ENCODE measurements at regions not wholly inside any gene's neighbourhood (a gene's known extent, or its start where the extent isn't known, plus 50 kb on each side); places are given as distances from the start of the nearest gene placed in this dataset.

DNA sequence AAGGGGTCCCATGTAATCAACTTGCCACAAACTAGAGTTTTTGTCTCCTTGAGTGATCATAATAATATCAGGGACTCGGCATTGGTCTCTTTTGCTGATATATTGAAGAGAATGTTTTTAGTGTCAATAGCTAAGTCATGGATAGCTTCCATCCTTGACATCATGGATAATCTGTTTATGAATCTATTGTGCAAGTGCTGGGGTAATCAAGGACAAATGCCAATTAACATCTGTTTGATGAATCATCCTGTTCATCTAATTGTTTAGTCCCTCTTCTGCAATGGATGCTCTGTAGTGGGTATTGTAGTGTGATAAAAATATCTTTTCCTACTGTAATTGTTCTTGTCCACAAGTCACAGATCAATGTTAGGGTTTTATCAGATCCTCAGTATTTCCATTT is 607.5 kb upstream of the SEMA6A start:
- TF ChIP-seq, protein P1, sequence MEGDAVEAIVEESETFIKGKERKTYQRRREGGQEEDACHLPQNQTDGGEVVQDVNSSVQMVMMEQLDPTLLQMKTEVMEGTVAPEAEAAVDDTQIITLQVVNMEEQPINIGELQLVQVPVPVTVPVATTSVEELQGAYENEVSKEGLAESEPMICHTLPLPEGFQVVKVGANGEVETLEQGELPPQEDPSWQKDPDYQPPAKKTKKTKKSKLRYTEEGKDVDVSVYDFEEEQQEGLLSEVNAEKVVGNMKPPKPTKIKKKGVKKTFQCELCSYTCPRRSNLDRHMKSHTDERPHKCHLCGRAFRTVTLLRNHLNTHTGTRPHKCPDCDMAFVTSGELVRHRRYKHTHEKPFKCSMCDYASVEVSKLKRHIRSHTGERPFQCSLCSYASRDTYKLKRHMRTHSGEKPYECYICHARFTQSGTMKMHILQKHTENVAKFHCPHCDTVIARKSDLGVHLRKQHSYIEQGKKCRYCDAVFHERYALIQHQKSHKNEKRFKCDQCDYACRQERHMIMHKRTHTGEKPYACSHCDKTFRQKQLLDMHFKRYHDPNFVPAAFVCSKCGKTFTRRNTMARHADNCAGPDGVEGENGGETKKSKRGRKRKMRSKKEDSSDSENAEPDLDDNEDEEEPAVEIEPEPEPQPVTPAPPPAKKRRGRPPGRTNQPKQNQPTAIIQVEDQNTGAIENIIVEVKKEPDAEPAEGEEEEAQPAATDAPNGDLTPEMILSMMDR (IDR thresholded peaks at IDR 0.05), result no peak
- TF ChIP-seq POLR2A (IDR thresholded peaks at IDR 0.05), result no peak
